ENCODE measurements at regions not wholly inside any gene's neighbourhood (a gene's known extent, or its start where the extent isn't known, plus 50 kb on each side); places are given as distances from the start of the nearest gene placed in this dataset.

DNA sequence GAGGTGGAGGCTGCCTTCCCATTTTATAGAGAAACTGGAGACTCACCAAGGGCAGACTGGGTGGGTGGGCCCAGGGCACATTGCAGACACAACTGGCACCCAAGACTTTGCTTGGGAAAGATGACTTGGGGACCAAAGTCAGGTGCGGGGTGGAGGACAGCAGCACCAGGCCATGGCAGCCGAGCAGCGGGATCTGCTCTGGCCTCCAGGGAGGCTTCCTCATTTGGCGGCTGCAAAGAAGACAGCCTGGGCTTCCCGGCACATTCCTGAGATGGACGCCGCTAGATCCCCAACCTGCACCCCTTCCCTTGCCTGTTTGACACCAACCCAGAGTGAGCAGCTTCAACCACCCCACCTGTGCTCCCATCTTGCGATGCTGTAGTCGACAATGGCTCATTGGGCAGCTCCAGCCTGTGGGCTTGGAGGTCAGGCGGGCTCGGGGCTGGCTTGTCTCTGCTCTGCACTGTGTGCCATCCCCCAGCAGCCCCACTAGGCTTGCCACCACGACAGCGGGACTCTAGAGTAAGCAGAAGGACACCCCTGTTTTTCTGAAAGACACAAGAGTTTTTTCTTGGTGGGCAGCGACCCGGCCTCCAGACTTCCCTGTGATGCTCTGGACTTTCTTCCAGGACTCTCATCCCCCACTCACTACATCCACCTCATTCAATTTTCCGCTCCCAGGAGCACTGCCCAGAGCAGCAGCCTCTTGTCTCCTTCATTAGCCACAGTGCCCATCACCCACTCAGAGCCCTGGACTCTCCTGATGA, 184.9 kb upstream of the CST7 start:
- no peak for DNase-seq

DNA sequence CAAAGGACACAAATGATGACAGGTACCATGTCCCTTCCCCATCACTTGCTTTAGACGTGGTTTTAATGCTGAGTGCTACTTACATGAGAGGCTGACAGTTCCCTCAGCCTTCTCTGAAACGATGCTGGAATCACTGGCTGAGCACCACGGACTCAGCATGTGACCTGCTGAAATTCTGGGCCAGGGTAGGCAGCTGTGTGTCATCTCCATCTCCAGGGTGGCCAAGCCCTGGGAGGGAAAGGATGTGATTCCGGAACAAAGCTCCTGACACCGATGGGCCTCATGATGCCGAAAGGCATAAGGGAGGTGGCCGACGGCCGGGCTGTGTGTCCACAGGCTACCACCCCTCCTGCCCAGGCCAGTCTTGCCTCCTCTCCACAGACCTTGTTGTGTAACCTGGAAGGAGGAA, 184.3 kb upstream of the CST7 start:
- no peak for DNase-seq

DNA sequence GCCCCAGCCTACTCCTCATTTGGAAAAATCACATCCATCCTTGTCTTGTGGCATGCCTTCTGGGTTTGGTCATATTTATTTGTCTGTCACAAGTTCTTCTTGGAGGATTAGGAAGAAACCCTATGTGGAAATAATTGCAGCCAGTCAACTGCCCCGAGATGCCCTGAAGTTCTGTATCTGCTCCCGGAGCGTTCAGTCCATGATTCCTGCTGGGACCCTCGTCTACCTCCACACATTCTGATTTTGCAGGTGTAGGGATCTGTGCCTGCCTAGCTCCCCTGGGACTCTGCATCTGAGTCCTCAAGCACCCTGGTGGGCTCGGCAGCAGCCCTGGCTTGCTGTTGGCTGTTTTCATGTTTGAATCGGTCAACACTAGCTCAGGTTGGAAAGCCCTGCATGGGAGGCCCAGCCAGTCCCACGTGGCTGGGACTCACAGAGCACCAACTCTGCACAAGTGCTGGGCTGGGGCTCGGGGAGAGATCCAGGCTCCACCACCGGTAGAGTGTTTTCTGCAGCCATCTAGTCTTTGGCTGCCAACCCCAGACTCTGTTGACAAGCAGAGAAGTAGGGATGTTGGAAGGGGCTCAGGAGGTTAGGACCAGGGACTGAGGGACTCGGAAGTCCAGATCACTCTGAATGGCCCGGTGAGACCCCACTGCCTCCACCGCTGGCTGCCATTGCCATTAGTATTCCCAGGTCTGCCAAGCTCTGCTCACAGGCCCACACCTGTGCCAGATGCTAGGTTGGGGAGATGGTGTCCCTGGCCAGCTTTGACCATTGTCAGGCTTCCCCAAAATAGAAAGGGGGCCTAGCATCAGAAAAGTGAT, 183.5 kb upstream of the CST7 start:
- no peak for DNase-seq

DNA sequence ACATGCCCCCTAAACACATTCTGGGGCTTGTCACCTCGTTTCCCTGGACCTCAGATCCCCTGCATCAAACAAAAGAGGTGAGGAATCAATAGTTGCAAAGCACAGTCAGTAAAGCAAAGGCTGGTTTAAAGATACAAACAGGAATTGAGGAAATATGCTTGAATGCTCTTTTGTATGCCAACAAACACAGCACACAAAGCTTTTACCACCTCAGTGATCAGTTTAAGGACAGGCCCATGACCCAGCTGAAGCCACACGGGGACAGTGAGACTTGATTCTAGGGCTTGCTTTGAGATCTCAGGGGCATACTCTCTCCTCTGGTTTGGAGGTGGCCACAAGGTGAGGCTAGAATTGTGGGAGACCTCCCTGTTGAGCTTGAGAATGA, 182.9 kb upstream of the CST7 start:
- DNase-seq = no peak

DNA sequence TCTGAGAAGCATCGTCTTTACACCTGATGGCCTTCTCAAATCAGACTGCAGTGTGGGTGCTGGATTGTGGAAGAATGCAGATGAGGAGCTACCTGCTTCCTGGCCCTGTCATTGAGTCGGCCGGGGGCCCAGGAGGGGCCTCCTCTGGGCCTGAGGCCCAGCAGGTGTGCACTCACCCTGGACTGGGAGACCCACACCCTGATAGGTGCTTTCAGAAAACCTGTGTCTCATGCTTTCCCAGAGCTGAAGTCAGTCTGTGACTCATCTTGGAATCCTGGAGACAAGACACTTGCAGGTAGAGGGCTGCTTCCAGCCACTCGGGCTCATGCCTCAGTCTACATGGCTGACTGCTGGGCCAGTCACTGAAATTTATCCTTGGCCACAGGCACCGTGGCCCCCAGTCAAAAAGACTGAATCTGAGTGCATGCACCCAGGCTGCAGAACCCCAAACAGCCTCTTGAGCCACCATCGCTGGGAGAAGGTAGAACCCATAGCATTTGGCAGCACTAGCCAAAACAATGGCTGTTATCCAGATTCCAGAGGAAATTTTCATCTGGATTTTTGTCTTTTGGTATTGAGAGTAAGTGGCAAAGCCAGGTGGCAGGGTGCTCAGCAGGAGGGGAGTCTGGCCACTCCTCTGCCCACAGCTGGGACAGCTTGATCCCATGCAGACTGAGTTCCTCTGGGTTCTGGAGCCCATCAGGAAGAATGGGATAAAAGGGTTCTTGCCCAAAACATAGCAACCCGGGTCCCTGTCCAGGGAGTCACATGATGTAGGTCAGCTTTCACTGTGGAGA, 182.0 kb upstream of the CST7 start:
- no peak for DNase-seq

DNA sequence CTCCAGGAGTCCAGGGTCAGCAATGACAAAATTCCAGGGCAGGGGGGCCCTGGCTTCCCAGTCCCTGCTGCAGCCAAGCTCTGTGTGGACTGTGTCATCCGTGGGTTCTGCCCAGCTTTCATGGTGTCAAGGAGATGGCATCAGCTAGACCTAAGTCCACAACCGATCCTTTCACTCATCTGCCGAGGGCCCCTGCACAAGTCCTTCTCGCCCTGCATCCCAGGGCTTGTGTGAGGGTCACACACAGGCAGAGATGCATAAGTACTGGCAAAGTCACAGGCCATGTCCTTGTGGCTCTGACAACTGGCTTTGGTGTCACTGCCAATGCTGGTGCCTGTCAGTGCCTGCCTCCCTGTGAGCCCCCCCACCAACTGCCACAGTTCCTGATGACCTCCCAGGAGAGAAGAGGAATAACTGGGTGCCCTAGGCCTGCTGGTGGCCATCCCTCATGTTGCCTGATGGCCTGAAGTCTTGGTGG, 181.4 kb upstream of the CST7 start:
- no peak for DNase-seq

DNA sequence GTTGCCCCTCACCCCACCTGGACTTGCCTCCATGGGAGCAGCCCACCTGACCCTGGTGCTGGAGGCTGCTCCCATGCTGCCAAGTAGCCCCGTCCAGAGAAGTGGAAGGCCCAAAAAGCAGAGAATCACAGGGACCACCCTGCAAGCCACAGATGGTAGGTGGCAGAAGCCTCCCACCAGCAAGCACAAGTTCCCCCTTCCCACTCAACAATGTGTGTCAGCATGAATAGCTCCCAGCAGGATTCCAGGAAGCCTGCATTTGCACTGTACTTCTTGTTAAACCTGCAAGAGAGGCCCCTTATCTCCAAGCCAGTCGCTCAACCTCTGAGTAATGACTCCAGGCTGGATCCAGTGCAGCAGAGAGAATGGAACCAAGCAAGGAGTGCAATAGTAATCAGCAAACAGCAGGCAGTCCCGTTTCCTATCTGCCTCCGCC, 180.8 kb upstream of the CST7 start:
- DNase-seq = no peak

DNA sequence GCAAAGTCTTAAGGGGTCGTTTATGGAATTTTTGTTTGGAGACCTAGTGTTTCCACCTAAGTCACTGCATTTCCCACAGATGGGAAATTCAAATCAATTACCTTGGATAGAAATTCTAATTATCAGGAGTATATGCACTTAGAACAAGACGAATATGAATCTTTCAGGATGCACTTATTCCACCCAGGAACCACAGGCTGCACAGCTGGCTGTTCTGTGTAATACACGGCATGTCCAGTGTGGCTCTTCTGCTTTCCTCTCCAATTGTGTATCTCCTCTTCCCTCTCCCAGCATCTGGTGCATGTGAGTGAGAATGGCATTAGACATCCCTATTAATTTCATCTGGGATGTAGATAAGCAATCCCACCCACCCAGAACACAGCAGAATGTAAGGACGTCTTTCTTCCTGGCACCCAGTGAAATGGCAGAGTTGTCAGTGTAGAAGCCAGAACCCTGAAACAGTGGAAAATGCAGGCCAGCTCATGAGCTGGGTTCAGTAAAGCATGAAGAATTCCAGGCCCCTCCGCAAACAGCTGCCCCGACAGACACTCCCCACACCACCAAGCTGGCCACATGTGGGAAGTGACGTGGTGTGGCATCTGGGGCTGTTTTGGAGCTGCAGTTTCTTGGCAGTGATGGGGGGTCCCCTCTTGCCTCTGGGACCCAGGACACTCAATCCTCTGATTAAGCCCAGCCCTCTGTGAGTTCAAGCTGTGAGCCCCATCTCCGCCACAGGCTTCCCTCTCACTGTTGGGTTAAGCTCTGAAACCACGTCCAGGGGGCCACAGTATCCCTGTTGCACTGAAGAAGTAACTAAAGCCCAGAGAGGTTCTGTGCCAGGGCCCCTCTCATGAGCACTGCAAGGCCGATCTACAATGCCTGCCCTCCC, 180.1 kb upstream of the CST7 start:
- no peak for DNase-seq

DNA sequence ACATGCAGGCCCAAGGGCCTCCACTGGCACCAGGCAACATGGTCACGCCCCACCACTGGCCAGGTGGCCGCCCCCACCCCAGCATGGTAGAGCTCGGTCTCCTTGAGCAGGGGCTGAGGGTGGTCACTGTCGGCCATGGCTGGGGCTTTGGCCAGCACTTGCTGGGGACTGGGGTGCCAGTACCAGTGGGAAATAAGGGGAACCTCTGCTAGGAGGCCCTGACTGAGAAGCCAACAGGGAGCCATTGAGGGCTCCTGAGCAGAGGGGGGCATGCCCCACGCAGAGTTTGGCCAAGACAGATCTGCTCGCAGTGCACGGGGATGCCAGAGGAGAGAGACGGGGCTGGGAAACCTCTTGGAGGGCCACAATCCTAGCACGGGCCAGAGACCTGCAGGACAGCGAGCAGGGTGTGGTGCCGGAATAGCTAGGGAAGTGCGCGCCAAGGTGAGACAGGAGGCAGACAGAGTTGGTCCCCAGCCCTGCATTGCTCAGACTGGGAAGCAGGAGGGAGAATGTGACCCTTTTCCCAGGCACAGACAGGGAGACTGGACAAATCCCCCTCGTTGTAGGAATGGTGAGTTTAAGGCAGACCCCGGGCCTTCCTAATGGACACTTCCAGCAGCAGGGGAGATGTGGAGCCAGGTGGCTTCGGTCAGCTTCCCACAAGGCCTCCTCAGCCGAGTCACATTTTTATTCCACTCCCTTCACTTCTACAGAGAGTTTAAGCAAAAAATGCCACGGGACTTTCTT, 179.0 kb upstream of the CST7 start:
- no peak for DNase-seq

DNA sequence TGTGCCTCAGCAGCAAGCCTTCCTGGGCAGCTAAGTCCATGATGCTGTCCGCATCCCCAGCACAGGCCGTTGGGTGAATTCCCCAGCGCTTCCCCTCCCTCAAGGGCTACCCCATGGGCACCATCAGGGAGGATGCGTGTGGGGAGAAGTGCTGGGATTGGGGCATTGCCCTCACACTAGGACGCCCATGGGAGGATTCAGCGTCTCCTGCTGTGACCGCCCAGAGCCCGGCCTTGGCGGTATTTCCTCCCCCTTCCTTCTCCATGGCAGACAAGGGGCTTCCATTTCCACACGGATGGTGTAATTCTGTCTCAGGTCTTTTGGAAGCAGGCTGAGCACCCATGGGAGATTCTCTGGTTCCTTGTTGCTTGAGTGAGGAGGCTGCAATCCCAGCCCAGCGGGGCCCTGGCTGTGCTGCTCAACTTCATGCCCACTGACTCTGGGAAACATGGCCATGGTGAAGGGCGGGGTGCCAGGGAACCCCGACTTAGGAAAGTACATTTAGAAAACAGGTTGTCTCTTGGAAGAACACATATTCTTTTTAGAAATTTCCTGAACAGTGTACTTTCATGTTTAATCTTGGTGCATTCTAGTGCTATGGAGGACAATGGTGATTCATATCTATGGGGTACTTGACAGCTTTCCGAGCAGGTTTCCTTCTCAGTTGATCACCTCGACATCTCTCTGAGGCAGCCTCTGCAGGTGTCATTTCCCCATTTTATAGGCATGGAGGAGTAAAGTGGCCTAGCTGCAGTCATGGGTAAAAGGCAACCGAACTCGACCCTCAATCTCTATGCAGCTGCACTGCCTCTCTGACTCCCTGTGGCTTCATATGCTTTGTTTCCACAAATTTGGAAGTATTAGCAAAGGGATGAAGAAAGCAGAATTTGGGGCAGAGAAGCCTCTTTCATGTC, 178.2 kb upstream of the CST7 start:
- no peak for DNase-seq

DNA sequence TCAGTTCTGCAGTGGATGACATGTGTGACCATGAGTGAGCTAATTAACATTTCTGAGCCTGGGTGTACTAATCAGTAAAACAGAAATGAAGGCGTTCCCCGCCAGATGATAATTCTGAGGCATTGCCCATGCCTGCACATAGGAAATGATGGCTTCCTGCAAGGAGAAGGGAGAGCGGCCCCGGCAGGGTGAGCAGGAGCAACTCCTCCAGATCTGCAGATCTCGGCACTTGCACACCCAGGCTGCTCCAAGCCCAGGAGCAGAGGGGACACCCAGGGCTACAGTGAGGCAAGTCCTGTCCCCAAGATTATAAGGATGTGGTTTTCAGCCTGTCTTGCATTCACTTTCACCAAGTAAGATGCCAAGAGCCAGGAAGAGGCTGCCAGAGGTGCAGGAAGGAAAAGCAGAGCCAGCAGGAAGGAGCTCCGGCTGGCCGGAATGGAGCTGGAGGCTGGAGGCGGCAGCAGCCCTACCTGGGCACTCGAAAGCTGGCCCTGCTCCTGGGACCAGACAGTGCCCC, 177.5 kb upstream of the CST7 start:
- DNase-seq = no peak

DNA sequence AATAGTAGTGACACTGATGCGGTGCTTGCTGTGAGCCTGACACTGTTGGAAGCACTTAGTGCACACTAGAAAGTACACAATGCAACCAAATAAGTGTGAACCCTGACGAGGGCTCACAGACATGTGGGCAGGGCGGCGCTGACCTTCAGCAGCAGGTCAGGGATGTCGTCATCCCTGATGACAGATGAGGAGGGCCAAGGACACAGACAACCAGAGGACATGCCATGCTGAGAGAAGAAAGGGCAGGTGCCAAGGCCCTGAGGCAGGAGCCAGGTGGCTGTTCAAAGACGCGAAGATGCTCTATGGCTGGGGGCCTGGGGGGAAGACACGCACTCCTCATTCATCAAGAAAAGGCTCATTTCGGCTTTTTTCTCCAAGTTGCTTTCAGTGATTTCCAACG, 176.4 kb upstream of the CST7 start:
- DNase-seq = no peak

DNA sequence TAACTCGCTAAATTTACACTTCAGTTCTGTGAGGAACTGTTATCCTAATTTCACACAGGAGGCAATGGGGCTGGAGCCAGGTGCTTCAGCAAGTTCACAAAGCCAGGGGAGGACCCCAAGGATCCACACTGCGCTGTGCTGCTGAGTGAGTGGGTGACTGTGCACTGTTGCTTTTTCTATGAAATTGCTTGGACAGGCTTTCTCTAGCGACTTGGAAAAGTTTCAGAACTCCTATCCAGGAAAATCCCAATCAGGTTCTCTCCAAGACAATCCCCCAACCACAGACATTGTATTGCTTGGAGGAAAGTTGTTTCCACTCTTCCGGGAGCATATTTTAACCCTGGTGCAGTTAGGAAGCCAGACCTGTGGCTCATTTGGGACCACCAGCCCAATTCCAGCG, 175.9 kb upstream of the CST7 start:
- no peak for DNase-seq

DNA sequence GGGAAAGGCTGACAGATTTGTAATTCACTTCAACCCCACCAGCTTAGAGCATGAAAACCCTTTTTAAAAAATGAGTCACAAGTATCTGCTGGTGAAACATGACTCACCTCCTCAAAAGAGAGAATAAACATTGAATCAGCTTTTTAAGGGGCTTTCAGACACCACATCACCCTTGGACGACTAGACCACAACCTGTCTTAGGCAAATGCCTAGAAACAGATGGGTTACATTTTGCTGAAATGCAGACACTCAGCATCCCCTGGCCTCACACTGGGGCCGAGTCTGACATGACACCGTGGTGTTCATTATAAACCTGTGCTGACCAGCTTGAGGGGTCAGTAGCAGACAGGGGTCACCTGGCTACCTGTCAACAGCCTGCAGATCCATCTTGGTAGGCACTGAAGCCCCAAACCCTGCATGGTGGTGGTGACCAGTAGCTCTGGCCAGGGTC, 175.3 kb upstream of the CST7 start:
- DNase-seq = no peak

DNA sequence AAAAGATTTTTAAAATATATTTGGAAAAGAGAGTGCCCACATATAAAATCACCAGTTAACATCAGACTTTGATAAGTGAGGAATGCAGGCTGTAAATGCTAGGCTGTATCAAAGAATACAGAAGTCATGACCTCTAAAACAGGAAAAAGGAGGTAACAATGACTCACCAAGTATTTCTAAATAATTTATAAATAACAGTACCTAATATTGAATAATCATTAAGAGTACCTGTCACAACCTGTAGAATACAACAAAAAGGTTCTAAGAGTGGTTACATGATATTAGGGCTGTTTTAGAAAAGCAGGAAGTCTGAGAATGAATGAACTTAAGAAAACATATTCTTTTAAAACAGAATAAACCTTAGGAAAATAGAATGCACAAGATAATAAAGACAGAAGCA, 173.1 kb upstream of the CST7 start:
- DNase-seq = no peak

DNA sequence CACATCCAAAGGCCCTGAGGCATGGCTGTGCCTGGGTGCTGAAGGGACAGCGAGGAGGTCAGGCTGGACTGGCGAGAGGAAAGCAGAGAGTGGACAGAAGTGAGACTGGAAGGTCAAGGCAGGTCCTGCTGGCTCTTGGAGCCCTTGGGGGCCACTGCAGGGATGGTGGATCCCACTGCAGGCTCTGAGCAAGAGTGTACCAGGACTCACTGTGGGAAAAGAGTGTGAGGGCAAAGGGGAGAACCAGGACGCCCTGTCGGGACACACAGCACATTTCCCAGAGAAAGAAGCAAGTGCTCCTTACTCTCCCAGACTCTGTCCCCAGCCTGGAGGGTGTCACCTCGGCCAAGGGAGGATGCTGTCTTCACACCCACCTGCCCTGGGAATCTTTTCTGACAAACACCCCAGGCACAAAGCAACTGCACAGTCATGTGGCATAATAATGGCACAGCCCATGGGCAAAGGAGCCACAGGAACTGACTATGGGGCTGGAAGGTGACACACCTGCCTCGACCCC, 172.3 kb upstream of the CST7 start:
- DNase-seq = no peak

DNA sequence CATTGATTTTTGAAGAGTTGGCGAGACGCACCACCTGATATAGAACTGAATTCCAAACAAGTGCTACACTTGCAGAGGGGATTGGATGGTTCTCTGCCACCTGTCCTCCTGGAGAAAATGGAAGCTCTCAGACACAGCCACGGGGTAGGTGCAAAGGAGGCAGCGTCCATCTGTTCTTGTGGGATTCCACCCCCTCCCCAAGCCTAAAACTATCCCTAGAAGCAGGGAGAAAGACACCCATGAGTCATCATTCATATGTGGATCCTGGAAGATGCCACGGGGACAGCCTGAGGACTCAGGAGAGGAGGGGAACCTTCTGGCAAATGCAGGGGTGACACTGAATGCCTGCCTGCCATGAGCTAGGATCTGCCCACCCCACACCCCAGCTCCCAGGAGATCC, 171.3 kb upstream of the CST7 start:
- no peak for DNase-seq

DNA sequence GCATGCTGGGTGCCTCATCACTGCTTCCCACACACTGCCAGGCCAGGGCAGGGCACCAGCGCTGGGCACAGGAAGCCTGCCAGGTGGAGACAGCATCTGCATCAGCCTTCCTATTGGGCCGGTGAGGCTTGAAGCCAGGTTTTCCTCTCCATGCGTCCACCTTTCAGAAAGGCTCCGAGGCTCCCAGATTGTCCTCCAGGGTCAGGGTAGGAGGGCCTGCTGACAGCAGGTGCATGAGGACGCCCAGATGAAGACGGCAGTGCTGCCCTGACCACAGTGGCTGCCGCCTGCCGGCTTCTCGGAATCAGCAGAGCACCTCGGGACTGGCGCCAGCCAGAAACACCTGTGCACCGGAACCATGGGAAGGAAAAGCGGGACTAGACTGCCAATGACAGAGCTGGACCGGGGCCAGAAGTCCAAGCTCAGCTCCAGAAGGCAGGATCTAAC, 170.5 kb upstream of the CST7 start:
- DNase-seq = no peak

DNA sequence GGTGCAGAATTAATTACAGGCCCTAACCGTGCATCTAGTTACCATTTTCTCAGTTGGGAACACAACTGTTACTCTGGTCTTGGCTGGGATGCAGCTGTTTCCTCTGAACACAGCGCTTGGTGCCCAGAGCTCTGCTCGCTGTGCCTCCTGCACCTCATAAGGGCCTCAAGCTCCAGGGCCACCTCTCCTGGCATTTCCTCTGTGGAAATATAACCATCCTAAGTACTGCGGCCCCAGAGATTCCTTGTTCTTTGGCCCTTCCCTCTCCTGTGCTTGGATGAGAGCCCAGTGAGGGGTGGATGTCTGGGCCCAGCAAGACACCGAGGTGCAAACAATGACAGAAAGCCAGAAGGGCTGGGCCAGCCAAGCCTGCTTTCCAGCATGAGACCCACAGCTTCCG, 169.9 kb upstream of the CST7 start:
- no peak for DNase-seq

DNA sequence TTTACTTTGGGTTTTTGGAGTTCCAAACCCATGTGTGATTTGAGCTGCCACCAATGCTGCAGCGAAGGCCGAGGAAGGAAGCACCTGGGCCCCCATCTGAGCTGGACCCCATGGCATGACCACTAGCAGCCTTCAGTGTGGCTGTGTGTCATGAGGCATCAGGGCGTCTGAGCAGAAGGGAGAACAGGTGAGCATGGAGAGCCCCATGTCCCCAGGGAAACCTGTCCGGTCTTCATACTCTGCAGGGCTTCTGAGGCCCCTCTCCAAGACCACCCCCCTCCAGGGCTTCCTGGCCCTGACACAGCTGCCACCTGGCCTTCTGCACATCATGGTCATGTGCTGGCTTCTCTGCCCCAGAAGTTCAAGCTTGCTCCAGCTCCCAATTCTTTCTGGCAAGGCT, 169.1 kb upstream of the CST7 start:
- DNase-seq = no peak

All from CD4-positive, alpha-beta T cell treated with Interleukin-1 beta for 1 hour (primary cell).